PC-3 (cell line): ENCODE measurements at regions not wholly inside any gene's neighbourhood (a gene's known extent, or its start where the extent isn't known, plus 50 kb on each side); places are given as distances from the start of the nearest gene placed in this dataset.

ENCODE experiments used
- EZH2 ChIP-seq: fragments of 300-600 bp; sonication (generic); IDR thresholded peaks from one replicate; pipeline ENCODE4 v1.6.1; 2017; ENCODE audit warnings: antibody characterized with exemption, mild to moderate bottlenecking, low read length; ENCODE audit not compliant: unreplicated experiment
- EZH2phosphoT487 ChIP-seq: fragments of 300-600 bp; sonication (generic); IDR thresholded peaks from 2 replicates; pipeline ENCODE4 v1.6.1; 2018; ENCODE audit warnings: mild to moderate bottlenecking, antibody characterized with exemption, low read length, borderline replicate concordance
- TF ChIP-seq, protein P1 (sequence below): fragments of 300-600 bp; sonication (generic); conservative IDR thresholded peaks from 2 replicates; pipeline ENCODE4 v1.5.1; 2017; ENCODE audit warnings: antibody characterized with exemption, low read depth, mild to moderate bottlenecking, low read length

- TF ChIP-seq, protein P1, sequence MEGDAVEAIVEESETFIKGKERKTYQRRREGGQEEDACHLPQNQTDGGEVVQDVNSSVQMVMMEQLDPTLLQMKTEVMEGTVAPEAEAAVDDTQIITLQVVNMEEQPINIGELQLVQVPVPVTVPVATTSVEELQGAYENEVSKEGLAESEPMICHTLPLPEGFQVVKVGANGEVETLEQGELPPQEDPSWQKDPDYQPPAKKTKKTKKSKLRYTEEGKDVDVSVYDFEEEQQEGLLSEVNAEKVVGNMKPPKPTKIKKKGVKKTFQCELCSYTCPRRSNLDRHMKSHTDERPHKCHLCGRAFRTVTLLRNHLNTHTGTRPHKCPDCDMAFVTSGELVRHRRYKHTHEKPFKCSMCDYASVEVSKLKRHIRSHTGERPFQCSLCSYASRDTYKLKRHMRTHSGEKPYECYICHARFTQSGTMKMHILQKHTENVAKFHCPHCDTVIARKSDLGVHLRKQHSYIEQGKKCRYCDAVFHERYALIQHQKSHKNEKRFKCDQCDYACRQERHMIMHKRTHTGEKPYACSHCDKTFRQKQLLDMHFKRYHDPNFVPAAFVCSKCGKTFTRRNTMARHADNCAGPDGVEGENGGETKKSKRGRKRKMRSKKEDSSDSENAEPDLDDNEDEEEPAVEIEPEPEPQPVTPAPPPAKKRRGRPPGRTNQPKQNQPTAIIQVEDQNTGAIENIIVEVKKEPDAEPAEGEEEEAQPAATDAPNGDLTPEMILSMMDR: no peak
- TF ChIP-seq EZH2 (no peak), EZH2phosphoT487 (no peak)
Observed at GRCh38 chr1:104787866-104788510, 1038.3 kb downstream of the AMY1C start.
